Mesothelial cell of epicardium (in vitro differentiated cells): ENCODE measurements at regions not wholly inside any gene's neighbourhood (a gene's known extent, or its start where the extent isn't known, plus 50 kb on each side); places are given as distances from the start of the nearest gene placed in this dataset.

Experiments
- DNase-seq, 2 experiments: peaks; one replicate each; pipeline ENCODE4 v3.0.0; 2021; ENCODE audit warnings: low spot score in 2 of 2; ENCODE audit not compliant: unreplicated experiment in 2 of 2
- H3K27ac Mint-ChIP-seq: 2 replicates; pipeline ENCODE4 v1.8.0; 2021; ENCODE audit warnings: mixed read lengths
- H3K27me3 Mint-ChIP-seq: 2 replicates; pipeline ENCODE4 v1.8.0; 2021; ENCODE audit warnings: low read depth, mixed read lengths
- H3K36me3 Mint-ChIP-seq: 2 replicates; pipeline ENCODE4 v1.8.0; 2021; ENCODE audit warnings: mixed read lengths
- H3K4me1 Mint-ChIP-seq: 2 replicates; pipeline ENCODE4 v1.8.0; 2021; ENCODE audit warnings: mixed read lengths
- H3K4me3 Mint-ChIP-seq: 2 replicates; pipeline ENCODE4 v1.8.0; 2021; ENCODE audit warnings: mild to moderate bottlenecking, moderate library complexity, mixed read lengths
- H3K9me3 Mint-ChIP-seq: 2 replicates; pipeline ENCODE4 v1.8.0; 2021; ENCODE audit warnings: mixed read lengths
- TF ChIP-seq, protein P1 (sequence below): fragments of 200-600 bp; sonication (generic); IDR thresholded peaks from one replicate; pipeline ENCODE4 v1.5.0; 2021; ENCODE audit warnings: antibody characterized with exemption; ENCODE audit not compliant: unreplicated experiment

DNA sequence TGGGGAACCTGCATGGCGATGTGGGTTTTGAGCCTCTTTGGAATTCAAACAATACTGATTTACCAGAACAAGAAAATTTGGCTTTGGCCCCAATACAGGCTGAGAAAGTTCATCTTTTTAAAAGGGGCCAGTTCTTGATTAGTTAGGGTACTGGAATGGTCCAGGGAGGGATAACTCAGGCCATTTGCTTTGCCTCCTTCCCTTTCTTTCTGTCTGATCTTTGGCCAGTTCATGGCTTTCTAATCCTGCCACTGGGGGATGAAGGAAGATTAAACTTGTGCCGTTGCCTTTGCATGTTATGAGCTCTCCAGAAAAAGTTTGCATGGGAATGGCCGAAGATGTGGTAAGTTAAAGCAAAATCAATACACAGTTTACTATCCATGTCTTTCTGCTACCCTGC is 78.4 kb downstream of the ADAMTS15 start:
- Mint-ChIP-seq H3K9me3 (no peaks in the 10 kb centered on the region), H3K27ac (no peak overlapping the region), H3K4me3 (no peak overlapping the region), H3K4me1 (peaks cover 25% of the 10 kb centered on the region), H3K36me3 (no peaks in the 10 kb centered on the region), H3K27me3 (peaks cover 6% of the 10 kb centered on the region)
- TF ChIP-seq, protein P1, sequence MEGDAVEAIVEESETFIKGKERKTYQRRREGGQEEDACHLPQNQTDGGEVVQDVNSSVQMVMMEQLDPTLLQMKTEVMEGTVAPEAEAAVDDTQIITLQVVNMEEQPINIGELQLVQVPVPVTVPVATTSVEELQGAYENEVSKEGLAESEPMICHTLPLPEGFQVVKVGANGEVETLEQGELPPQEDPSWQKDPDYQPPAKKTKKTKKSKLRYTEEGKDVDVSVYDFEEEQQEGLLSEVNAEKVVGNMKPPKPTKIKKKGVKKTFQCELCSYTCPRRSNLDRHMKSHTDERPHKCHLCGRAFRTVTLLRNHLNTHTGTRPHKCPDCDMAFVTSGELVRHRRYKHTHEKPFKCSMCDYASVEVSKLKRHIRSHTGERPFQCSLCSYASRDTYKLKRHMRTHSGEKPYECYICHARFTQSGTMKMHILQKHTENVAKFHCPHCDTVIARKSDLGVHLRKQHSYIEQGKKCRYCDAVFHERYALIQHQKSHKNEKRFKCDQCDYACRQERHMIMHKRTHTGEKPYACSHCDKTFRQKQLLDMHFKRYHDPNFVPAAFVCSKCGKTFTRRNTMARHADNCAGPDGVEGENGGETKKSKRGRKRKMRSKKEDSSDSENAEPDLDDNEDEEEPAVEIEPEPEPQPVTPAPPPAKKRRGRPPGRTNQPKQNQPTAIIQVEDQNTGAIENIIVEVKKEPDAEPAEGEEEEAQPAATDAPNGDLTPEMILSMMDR, result no peak
- DNase-seq, result no peak

DNA sequence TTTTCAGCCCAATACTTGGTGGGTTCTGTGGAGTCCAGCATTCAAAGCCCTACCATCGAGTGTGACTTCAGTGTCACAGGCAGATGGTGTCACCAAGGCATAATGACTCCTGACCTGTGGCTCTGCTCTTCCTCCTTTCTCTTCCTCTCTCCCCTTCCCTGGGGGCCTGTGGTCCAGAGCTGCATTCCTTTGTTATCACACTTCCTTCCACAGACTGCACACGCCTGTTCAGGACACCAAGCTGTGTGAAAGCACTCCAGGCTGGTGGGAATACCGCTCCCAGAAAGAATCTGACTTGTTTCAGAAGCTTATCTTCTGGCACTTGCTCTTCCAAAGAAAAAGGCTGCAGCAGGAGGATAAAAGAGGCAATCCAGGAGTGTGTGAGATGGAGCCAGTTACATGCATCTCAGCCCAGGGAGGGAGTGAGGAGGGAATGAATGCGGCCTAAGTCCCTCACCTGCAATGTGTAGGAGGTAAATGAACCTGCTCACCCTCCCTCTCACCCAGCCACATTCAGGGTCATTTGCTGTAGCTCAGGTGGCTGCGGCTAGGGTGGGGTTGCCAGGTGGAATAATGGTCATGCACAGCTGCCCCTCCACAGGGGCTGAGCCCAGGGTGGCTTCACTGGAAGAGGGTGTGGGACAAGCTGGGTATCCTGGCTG is 79.3 kb downstream of the ADAMTS15 start:
- Mint-ChIP-seq H3K27ac (no peak overlapping the region), H3K36me3 (no peaks in the 10 kb centered on the region), H3K27me3 (peaks cover 6% of the 10 kb centered on the region), H3K4me1 (peaks cover 17% of the 10 kb centered on the region), H3K4me3 (no peak overlapping the region), H3K9me3 (no peaks in the 10 kb centered on the region)
- TF ChIP-seq, protein P1, result no peak
- DNase-seq, result no peak

GRCh38 chr11:130528298-130529261 is 80.1 kb downstream of the ADAMTS15 start:
- H3K27ac Mint-ChIP-seq, result no peak overlapping the region
- TF ChIP-seq, protein P1, result no peak
- H3K4me3 Mint-ChIP-seq, result no peak overlapping the region

DNA sequence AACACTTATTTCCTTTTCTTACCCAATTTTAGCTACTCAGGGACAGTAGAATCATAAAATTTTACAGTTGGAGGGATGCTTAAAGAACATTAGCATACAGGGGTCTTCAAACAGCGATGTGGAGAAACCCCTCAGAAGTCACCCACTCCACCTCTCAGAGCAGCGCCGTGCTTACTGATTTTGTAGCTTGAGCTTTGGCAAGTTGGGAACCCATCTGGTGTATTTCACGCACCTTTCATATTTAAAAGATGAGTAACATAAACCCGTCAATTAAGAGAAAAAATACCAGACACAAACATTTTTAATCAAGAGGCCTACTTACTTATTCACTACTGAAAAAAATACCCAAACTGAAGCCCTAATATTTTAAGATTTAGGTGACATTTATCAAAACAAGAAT is 80.9 kb downstream of the ADAMTS15 start:
- Mint-ChIP-seq H3K9me3 (no peaks in the 10 kb centered on the region), H3K4me3 (no peak overlapping the region), H3K36me3 (no peaks in the 10 kb centered on the region), H3K4me1 (peaks cover 22% of the 10 kb centered on the region), H3K27me3 (peaks cover 6% of the 10 kb centered on the region), H3K27ac (no peak overlapping the region)
- DNase-seq, result no peak
- TF ChIP-seq, protein P1, result no peak

More at GRCh38 chr11:130528298-130529261, 80.1 kb downstream of the ADAMTS15 start:
- H3K27me3 Mint-ChIP-seq, result peaks cover 6% of the 10 kb centered on the region
- no peak for DNase-seq
- peaks cover 15% of the 10 kb centered on the region for H3K4me1 Mint-ChIP-seq
- no peaks in the 10 kb centered on the region for H3K9me3 Mint-ChIP-seq
- no peaks in the 10 kb centered on the region for H3K36me3 Mint-ChIP-seq

DNA sequence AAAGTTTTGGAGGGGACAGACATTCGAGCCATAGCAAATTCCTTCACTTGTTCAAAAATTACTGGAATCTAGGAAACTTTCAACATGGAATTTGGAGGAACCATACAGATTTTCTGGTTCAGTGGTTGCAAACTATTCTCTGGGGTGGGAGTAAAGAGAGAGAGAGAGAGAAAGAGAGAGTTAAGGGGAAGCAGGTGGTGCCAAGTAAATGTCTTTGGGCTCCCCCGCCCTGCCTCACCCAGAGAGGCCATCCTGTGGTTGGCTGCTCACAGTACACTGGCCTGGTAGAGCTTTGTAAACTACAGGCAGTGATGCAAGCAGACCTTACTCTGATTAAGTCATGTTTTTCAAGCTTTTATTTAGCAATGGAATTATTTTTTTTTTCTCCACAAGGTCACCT is 82.6 kb downstream of the ADAMTS15 start:
- H3K4me1 Mint-ChIP-seq, result peaks cover 27% of the 10 kb centered on the region

More for the DNA sequence above, 82.6 kb downstream of the ADAMTS15 start:
- Mint-ChIP-seq H3K36me3 (no peaks in the 10 kb centered on the region), H3K27me3 (peaks cover 12% of the 10 kb centered on the region), H3K4me3 (no peak overlapping the region), H3K27ac (no peak overlapping the region), H3K9me3 (no peaks in the 10 kb centered on the region)
- TF ChIP-seq, protein P1, result no peak
- DNase-seq, result no peak
